HUES64 (cell line): ENCODE measurements at regions not wholly inside any gene's neighbourhood (a gene's known extent, or its start where the extent isn't known, plus 50 kb on each side); places are given as distances from the start of the nearest gene placed in this dataset.
"Not testable (repeated sequence)": the region's sequence is repeated elsewhere in the genome, so short reads cannot be mapped to it uniquely, and the experiment has no call there.

ENCODE experiments used
- H3K27ac ChIP-seq: 2 replicates; pipeline ENCODE4 v1.7.0; 2013; ENCODE audit warnings: low read depth, low read length, inconsistent platforms
- H3K27me3 ChIP-seq: 2 replicates; pipeline ENCODE4 v1.6.1; 2013; ENCODE audit warnings: mild to moderate bottlenecking, low read length; ENCODE audit not compliant: insufficient read depth
- H3K36me3 ChIP-seq: 2 replicates; pipeline ENCODE4 v1.6.1; 2013; ENCODE audit warnings: mild to moderate bottlenecking, low read length; ENCODE audit not compliant: insufficient read depth
- H3K4me1 ChIP-seq: 2 replicates; pipeline ENCODE4 v1.6.1; 2013; ENCODE audit warnings: mild to moderate bottlenecking, low read length, moderate library complexity; ENCODE audit not compliant: insufficient read depth
- H3K4me3 ChIP-seq: 2 replicates; pipeline ENCODE4 v1.5.1; 2013; ENCODE audit warnings: mild to moderate bottlenecking, low read length, moderate library complexity
- H3K9ac ChIP-seq: 2 replicates; pipeline ENCODE4 v1.6.1; 2013; ENCODE audit warnings: mild to moderate bottlenecking, low read depth, low read length
- H3K9me3 ChIP-seq: 2 replicates; pipeline ENCODE4 v1.6.1; 2013; ENCODE audit warnings: low read depth, low read length; ENCODE audit not compliant: insufficient read depth
- WGBS: fragments of 150-250, 120-280 bp; methylation state at CpG from one replicate; pipeline ENCODE4 v1.1.7; 2013; ENCODE audit warnings: missing lambda C conversion rate; 5-methylcytosine and 5-hydroxymethylcytosine counted together

GRCh38 chr6:77263003-77263402 is 200.3 kb downstream of the HTR1B start:
- WGBS: 95% methylated on average over 2 of the region's 2 CpGs
- H3K36me3 ChIP-seq: no peaks in the 10 kb centered on the region

GRCh38 chr6:77251801-77252200 is 211.5 kb downstream of the HTR1B start:
- 79% methylated on average over 7 of the region's 7 CpGs for WGBS
- not testable (repeated sequence) for H3K36me3 ChIP-seq

More at GRCh38 chr6:77263003-77263402, 200.3 kb downstream of the HTR1B start:
- Histone ChIP-seq H3K4me3 (no peak overlapping the region), H3K27ac (no peak overlapping the region), H3K4me1 (no peaks in the 10 kb centered on the region), H3K9ac (no peak overlapping the region), H3K27me3 (no peaks in the 10 kb centered on the region), H3K9me3 (no peaks in the 10 kb centered on the region)

GRCh38 chr6:77249560-77249959 is 213.7 kb downstream of the HTR1B start:
- Histone ChIP-seq H3K27me3 (no peaks in the 10 kb centered on the region), H3K4me3 (no peak overlapping the region), H3K9me3 (no peaks in the 10 kb centered on the region), H3K27ac (no peak overlapping the region), H3K36me3 (no peaks in the 10 kb centered on the region), H3K4me1 (no peaks in the 10 kb centered on the region), H3K9ac (no peak overlapping the region)
- no CpG with 5 or more reads among the region's 1 CpG for WGBS

More at GRCh38 chr6:77251801-77252200, 211.5 kb downstream of the HTR1B start:
- not testable (repeated sequence) for H3K27me3 ChIP-seq, H3K27ac ChIP-seq, H3K9ac ChIP-seq, H3K4me3 ChIP-seq, H3K4me1 ChIP-seq, H3K9me3 ChIP-seq

GRCh38 chr6:77245026-77245425 is 218.3 kb downstream of the HTR1B start:
- no peaks in the 10 kb centered on the region for H3K9me3 ChIP-seq
- 75% methylated on average over 1 of the region's 2 CpGs for WGBS
- no peak overlapping the region for H3K4me3 ChIP-seq
- H3K27me3 ChIP-seq: no peaks in the 10 kb centered on the region
- H3K27ac ChIP-seq: no peak overlapping the region
- no peaks in the 10 kb centered on the region for H3K36me3 ChIP-seq
- H3K9ac ChIP-seq: no peak overlapping the region
- H3K4me1 ChIP-seq: no peaks in the 10 kb centered on the region

- H3K27me3 ChIP-seq: no peaks in the 10 kb centered on the region
- H3K27ac ChIP-seq: no peak overlapping the region
- H3K9ac ChIP-seq: no peak overlapping the region
- peaks cover 11% of the 10 kb centered on the region; the same call in 1 of the 2 replicates for H3K4me1 ChIP-seq
- H3K9me3 ChIP-seq: no peaks in the 10 kb centered on the region
- no peak overlapping the region for H3K4me3 ChIP-seq
- H3K36me3 ChIP-seq: no peaks in the 10 kb centered on the region
- 86% methylated on average over 1 of the region's 1 CpG for WGBS
Measured at GRCh38 chr6:77231438-77232305, 231.6 kb downstream of the HTR1B start.

GRCh38 chr6:77228279-77228678 is 235.0 kb downstream of the HTR1B start:
- no peak overlapping the region for H3K27ac ChIP-seq
- H3K9me3 ChIP-seq: no peaks in the 10 kb centered on the region
- H3K4me1 ChIP-seq: peaks cover 11% of the 10 kb centered on the region; the same call in 1 of the 2 replicates
- H3K36me3 ChIP-seq: no peaks in the 10 kb centered on the region
- H3K9ac ChIP-seq: no peak overlapping the region
- no peak overlapping the region for H3K4me3 ChIP-seq
- H3K27me3 ChIP-seq: no peaks in the 10 kb centered on the region

GRCh38 chr6:77217896-77218295 is 245.4 kb downstream of the HTR1B start:
- peaks cover 13% of the 10 kb centered on the region for H3K9me3 ChIP-seq
- H3K36me3 ChIP-seq: no peaks in the 10 kb centered on the region
- H3K4me1 ChIP-seq: no peaks in the 10 kb centered on the region
- H3K4me3 ChIP-seq: no peak overlapping the region
- no peak overlapping the region for H3K27ac ChIP-seq
- H3K27me3 ChIP-seq: no peaks in the 10 kb centered on the region
- H3K9ac ChIP-seq: no peak overlapping the region

- Histone ChIP-seq H3K4me3 (no peak overlapping the region), H3K9ac (no peak overlapping the region), H3K36me3 (no peaks in the 10 kb centered on the region), H3K27me3 (no peaks in the 10 kb centered on the region), H3K27ac (no peak overlapping the region), H3K9me3 (peaks cover 2% of the 10 kb centered on the region; the same call in 1 of the 2 replicates), H3K4me1 (no peaks in the 10 kb centered on the region)
Measured at GRCh38 chr6:77205936-77206335, 257.4 kb downstream of the HTR1B start.

- Histone ChIP-seq H3K27me3 (no peaks in the 10 kb centered on the region), H3K9me3 (peaks cover 2% of the 10 kb centered on the region; the same call in 1 of the 2 replicates), H3K36me3 (no peaks in the 10 kb centered on the region), H3K27ac (no peak overlapping the region), H3K9ac (no peak overlapping the region), H3K4me1 (no peaks in the 10 kb centered on the region), H3K4me3 (no peak overlapping the region)
- WGBS: no CpG with 5 or more reads among the region's 1 CpG
Measured at GRCh38 chr6:77204555-77204954, 258.7 kb downstream of the HTR1B start.

- H3K27ac ChIP-seq: no peak overlapping the region
- WGBS: 95% methylated on average over 3 of the region's 3 CpGs
Measured at GRCh38 chr6:77183447-77183846, 279.8 kb downstream of the HTR1B start.

GRCh38 chr6:77181749-77182148 is 281.5 kb downstream of the HTR1B start:
- WGBS: 93% methylated on average over 3 of the region's 3 CpGs
- Histone ChIP-seq H3K9me3 (no peaks in the 10 kb centered on the region), H3K27ac (no peak overlapping the region), H3K9ac (no peak overlapping the region), H3K4me3 (no peak overlapping the region), H3K36me3 (no peaks in the 10 kb centered on the region), H3K27me3 (no peaks in the 10 kb centered on the region), H3K4me1 (no peaks in the 10 kb centered on the region)

More at GRCh38 chr6:77183447-77183846, 279.8 kb downstream of the HTR1B start:
- H3K9ac ChIP-seq: no peak overlapping the region
- H3K9me3 ChIP-seq: no peaks in the 10 kb centered on the region
- no peaks in the 10 kb centered on the region for H3K27me3 ChIP-seq
- no peaks in the 10 kb centered on the region for H3K36me3 ChIP-seq
- H3K4me1 ChIP-seq: no peaks in the 10 kb centered on the region
- H3K4me3 ChIP-seq: no peak overlapping the region
